HG03571 (cell line): ENCODE measurements at regions not wholly inside any gene's neighbourhood (a gene's known extent, or its start where the extent isn't known, plus 50 kb on each side); places are given as distances from the start of the nearest gene placed in this dataset.
"Not testable (repeated sequence)": the region's sequence is repeated elsewhere in the genome, so short reads cannot be mapped to it uniquely, and the experiment has no call there.

Experiments
- ATAC-seq: cut with Tn5 transposase; IDR thresholded peaks from one replicate; pipeline ENCODE4 v1.9.1; 2021; ENCODE audit not compliant: unreplicated experiment

- ATAC-seq: no peak
These were observed 105.5 kb upstream of the CHD1 start for GRCh38 chr5:99034336-99034735.

- peak; percentile 5 for ATAC-seq
These were observed 104.5 kb upstream of the CHD1 start for GRCh38 chr5:99033014-99033900.

- peak; percentile 38 for ATAC-seq
These were observed 103.6 kb upstream of the CHD1 start for GRCh38 chr5:99032234-99033013.

GRCh38 chr5:99030906-99031440 is 102.2 kb upstream of the CHD1 start:
- no peak for ATAC-seq

- no peak for ATAC-seq
These were observed 100.4 kb upstream of the CHD1 start for GRCh38 chr5:99029172-99029571.

GRCh38 chr5:99028170-99028569 is 99.4 kb upstream of the CHD1 start:
- not testable (repeated sequence) for ATAC-seq

- ATAC-seq: no peak
These were observed 96.7 kb upstream of the CHD1 start for GRCh38 chr5:99025298-99026045.

GRCh38 chr5:99023330-99023729 is 94.5 kb upstream of the CHD1 start:
- ATAC-seq: no peak

GRCh38 chr5:99022250-99022649 is 93.4 kb upstream of the CHD1 start:
- ATAC-seq: no peak

GRCh38 chr5:99020698-99021048 is 91.9 kb upstream of the CHD1 start:
- no peak for ATAC-seq

GRCh38 chr5:99019812-99020697 is 91.2 kb upstream of the CHD1 start:
- ATAC-seq: peak; percentile 56

- no peak for ATAC-seq
These were observed 90.4 kb upstream of the CHD1 start for GRCh38 chr5:99019254-99019653.

- ATAC-seq: no peak
These were observed 81.5 kb upstream of the CHD1 start for GRCh38 chr5:99010294-99010693.

- ATAC-seq: not testable (repeated sequence)
These were observed 79.2 kb upstream of the CHD1 start for GRCh38 chr5:99008009-99008408.

- peak; percentile 7 for ATAC-seq
These were observed 76.7 kb upstream of the CHD1 start for GRCh38 chr5:99005506-99005905.

- ATAC-seq: peak; percentile 100
These were observed 76.2 kb upstream of the CHD1 start for GRCh38 chr5:99004960-99005359.

GRCh38 chr5:99000876-99001275 is 72.1 kb upstream of the CHD1 start:
- ATAC-seq: no peak

GRCh38 chr5:99000221-99000620 is 71.4 kb upstream of the CHD1 start:
- no peak for ATAC-seq

GRCh38 chr5:98999631-99000030 is 70.8 kb upstream of the CHD1 start:
- ATAC-seq: no peak

- no peak for ATAC-seq
These were observed 68.2 kb upstream of the CHD1 start for GRCh38 chr5:98997000-98997399.
